HEK293 (cell line): ENCODE measurements at regions not wholly inside any gene's neighbourhood (a gene's known extent, or its start where the extent isn't known, plus 50 kb on each side); places are given as distances from the start of the nearest gene placed in this dataset.

Source experiments
- CTCF ChIA-PET: fragments of 350-600 bp; formaldehyde crosslinking; extraction: SDS; loops from one replicate; lab custom pipeline; 2021; ENCODE audit warnings: antibody characterized with exemption; lab: Yijun Ruan, JAX
- POLR2A ChIA-PET: fragments of 300-600 bp; formaldehyde crosslinking; extraction: SDS; loops from one replicate; lab custom pipeline; 2020; ENCODE audit warnings: antibody characterized with exemption, inconsistent platforms; lab: Yijun Ruan, JAX
- H3K27ac ChIP-seq: fragments of 200-500 bp; sonication (Bioruptor generic); 2 replicates; pipeline ENCODE4 v1.5.1; 2014; ENCODE audit warnings: low read depth, low read length, control low read depth, inconsistent platforms; ENCODE audit errors: extremely low read depth
- H3K36me3 ChIP-seq, 2 experiments: fragments of 200-500 bp in 1 of 2; sonication (Bioruptor generic) in 1 of 2; 1 replicate in 1 of 2; 2 replicates in 1 of 2; pipeline ENCODE4 v1.5.1; 2014 to 2017; ENCODE audit warnings: inconsistent platforms in 2 of 2, low read length in 2 of 2; ENCODE audit not compliant: control insufficient read depth in 2 of 2, insufficient read depth in 1 of 2
- H3K4me1 ChIP-seq: fragments of 200-500 bp; sonication (Bioruptor generic); 2 replicates; pipeline ENCODE4 v1.5.1; 2014; ENCODE audit warnings: mild to moderate bottlenecking, low read length, inconsistent platforms; ENCODE audit not compliant: control insufficient read depth, insufficient read depth
- H3K4me3 ChIP-seq: 2 replicates; pipeline ENCODE4 v1.5.1; 2011; ENCODE audit warnings: low read depth, mild to moderate bottlenecking, control low read depth, low read length, moderate library complexity
- H3K9me3 ChIP-seq: fragments of 200-500 bp; sonication (Bioruptor generic); 2 replicates; pipeline ENCODE4 v1.5.1; 2014; ENCODE audit warnings: low read depth, low read length, inconsistent platforms; ENCODE audit not compliant: control insufficient read depth, insufficient read depth
- ATF2 ChIP-seq: fragments of 450-650 bp; formaldehyde crosslinking; IDR thresholded peaks from 2 replicates; pipeline ENCODE4 v1.5.1; 2016; ENCODE audit warnings: missing biosample characterization, missing genetic modification characterization, low read depth
- GLIS2 ChIP-seq: fragments of 450-650 bp; formaldehyde crosslinking; IDR thresholded peaks from 2 replicates; pipeline ENCODE4 v1.5.1; 2016; ENCODE audit warnings: missing biosample characterization, missing genetic modification characterization
- HIC1 ChIP-seq: fragments of 450-650 bp; formaldehyde crosslinking; IDR thresholded peaks from 2 replicates; pipeline ENCODE4 v1.5.1; 2016; ENCODE audit warnings: missing biosample characterization, missing genetic modification characterization
- HOXC10 ChIP-seq: sonication (generic); formaldehyde crosslinking; IDR thresholded peaks from 2 replicates; pipeline ENCODE4 v1.8.1; 2023; ENCODE audit warnings: mild to moderate bottlenecking, missing genetic modification reagents
- KLF17 ChIP-seq: fragments of 450-650 bp; formaldehyde crosslinking; IDR thresholded peaks from 2 replicates; pipeline ENCODE4 v1.5.1; 2016; ENCODE audit warnings: missing biosample characterization, missing genetic modification characterization
- OSR2 ChIP-seq: fragments of 450-650 bp; formaldehyde crosslinking; IDR thresholded peaks from 2 replicates; pipeline ENCODE4 v1.5.1; 2016; ENCODE audit warnings: missing biosample characterization, missing genetic modification characterization
- OVOL3 ChIP-seq: fragments of 450-650 bp; formaldehyde crosslinking; IDR thresholded peaks from 2 replicates; pipeline ENCODE4 v1.5.1; 2016; ENCODE audit warnings: missing biosample characterization, missing genetic modification characterization
- ZBTB21 ChIP-seq: fragments of 450-650 bp; formaldehyde crosslinking; IDR thresholded peaks from 2 replicates; pipeline ENCODE4 v1.5.1; 2017; ENCODE audit warnings: missing biosample characterization, missing genetic modification characterization
- ZFHX2 ChIP-seq: fragments of 450-650 bp; formaldehyde crosslinking; conservative IDR thresholded peaks from 2 replicates; pipeline ENCODE4 v1.5.1; 2016; ENCODE audit warnings: missing biosample characterization, missing genetic modification characterization
- ZNF174 ChIP-seq: fragments of 450-650 bp; formaldehyde crosslinking; IDR thresholded peaks from 2 replicates; pipeline ENCODE4 v1.5.0; 2017; ENCODE audit warnings: missing biosample characterization, mild to moderate bottlenecking, missing genetic modification characterization
- ZNF266 ChIP-seq: fragments of 450-650 bp; formaldehyde crosslinking; IDR thresholded peaks from 2 replicates; pipeline ENCODE4 v1.5.1; 2016; ENCODE audit warnings: missing biosample characterization, missing genetic modification characterization, low read depth
- ZNF350 ChIP-seq: fragments of 450-650 bp; formaldehyde crosslinking; IDR thresholded peaks from 2 replicates; pipeline ENCODE4 v1.5.0; 2017; ENCODE audit warnings: missing biosample characterization, mild to moderate bottlenecking, missing genetic modification characterization
- ZNF37A ChIP-seq: fragments of 450-650 bp; IDR thresholded peaks from 2 replicates; pipeline ENCODE4 v1.5.1; 2018; ENCODE audit warnings: missing biosample characterization, missing genetic modification characterization
- ZNF488 ChIP-seq: fragments of 450-650 bp; formaldehyde crosslinking; IDR thresholded peaks from 2 replicates; pipeline ENCODE4 v1.5.1; 2016; ENCODE audit warnings: missing biosample characterization, missing genetic modification characterization
- ZNF645 ChIP-seq: fragments of 450-650 bp; formaldehyde crosslinking; IDR thresholded peaks from 2 replicates; pipeline ENCODE4; 2016; ENCODE audit warnings: missing biosample characterization, missing genetic modification characterization
- ZNF747 ChIP-seq: fragments of 450-650 bp; formaldehyde crosslinking; IDR thresholded peaks from 2 replicates; pipeline ENCODE4 v1.5.1; 2016; ENCODE audit warnings: missing biosample characterization, missing genetic modification characterization
- ZNF791 ChIP-seq: fragments of 450-650 bp; formaldehyde crosslinking; IDR thresholded peaks from 2 replicates; pipeline ENCODE4 v1.5.1; 2016; ENCODE audit warnings: missing biosample characterization, missing genetic modification characterization
- ZSCAN5A ChIP-seq: fragments of 450-650 bp; formaldehyde crosslinking; IDR thresholded peaks from 2 replicates; pipeline ENCODE4 v1.5.1; 2016; ENCODE audit warnings: missing biosample characterization, missing genetic modification characterization
- ZXDB ChIP-seq: fragments of 450-650 bp; formaldehyde crosslinking; IDR thresholded peaks from 2 replicates; pipeline ENCODE4 v1.5.1; 2016; ENCODE audit warnings: missing biosample characterization, missing genetic modification characterization
- TF ChIP-seq, protein P1 (sequence below): fragments of 450-650 bp; formaldehyde crosslinking; IDR thresholded peaks from 2 replicates; pipeline ENCODE4 v1.5.1; 2016; ENCODE audit warnings: missing biosample characterization, missing genetic modification characterization

DNA sequence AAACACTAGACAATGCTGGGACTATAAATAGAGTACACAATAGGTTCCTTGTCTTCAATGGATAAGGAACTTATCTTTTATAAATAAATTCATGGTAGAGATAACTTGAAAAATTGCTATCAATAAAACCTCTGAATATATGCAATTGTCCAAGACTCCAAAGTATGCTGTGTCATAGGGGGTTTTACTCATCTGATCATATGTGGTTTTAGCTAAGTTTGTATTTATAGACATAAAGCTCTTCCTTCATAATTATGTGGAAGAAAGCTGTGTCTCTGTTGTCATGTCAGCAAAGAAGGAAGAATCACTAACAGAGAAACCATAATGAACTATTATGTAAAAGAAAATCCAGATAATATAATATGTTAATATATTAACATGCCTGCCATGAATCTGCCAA lies 111.5 kb upstream of the ATXN7L3B start:
- no peaks in the 10 kb centered on the region for H3K36me3 ChIP-seq
- ChIA-PET CTCF (no interaction called here), POLR2A (no interaction called here)
- no peak overlapping the region for H3K4me3 ChIP-seq
- TF ChIP-seq ZNF791 (no peak), GLIS2 (tag by site-specific recombination) (no peak), ZNF266 (tag by site-specific recombination) (no peak), ZNF37A (no peak), OVOL3 (no peak), HOXC10 (no peak), KLF17 (tag by site-specific recombination) (no peak)
- H3K9me3 ChIP-seq, result no peaks in the 10 kb centered on the region
- H3K4me1 ChIP-seq, result no peaks in the 10 kb centered on the region
- no peak overlapping the region for H3K27ac ChIP-seq

DNA sequence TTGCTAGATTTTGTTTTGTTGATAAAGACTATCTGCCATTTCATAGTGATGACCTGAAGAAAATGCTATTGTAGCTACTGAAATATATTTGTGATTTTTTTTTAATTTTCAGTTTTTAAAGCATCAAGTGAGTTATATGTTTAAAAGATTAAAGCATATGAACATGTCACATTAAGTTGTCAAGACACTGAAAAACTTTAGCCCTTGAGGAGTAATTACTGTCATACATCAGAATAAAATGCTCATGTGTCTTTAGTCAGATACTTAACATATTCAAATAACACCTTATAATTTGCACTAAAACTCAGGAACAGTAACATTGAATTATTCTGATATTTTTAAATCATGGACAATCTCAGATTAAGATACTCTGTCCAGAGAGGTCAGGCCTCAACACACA lies 108.1 kb upstream of the ATXN7L3B start:
- CTCF ChIA-PET, result interaction anchor here (0.7 kb wide), 1 partner anchor 13 kb away, joined by 3 read pairs; no protein-coding TSS in a partner anchor
- no peak overlapping the region for H3K27ac ChIP-seq
- H3K4me3 ChIP-seq, result no peak overlapping the region
- H3K4me1 ChIP-seq, result no peaks in the 10 kb centered on the region
- TF ChIP-seq ZNF488 (tag by site-specific recombination), result no peak
- no peak for TF ChIP-seq ZFHX2 (tag by site-specific recombination)
- TF ChIP-seq, protein P1, sequence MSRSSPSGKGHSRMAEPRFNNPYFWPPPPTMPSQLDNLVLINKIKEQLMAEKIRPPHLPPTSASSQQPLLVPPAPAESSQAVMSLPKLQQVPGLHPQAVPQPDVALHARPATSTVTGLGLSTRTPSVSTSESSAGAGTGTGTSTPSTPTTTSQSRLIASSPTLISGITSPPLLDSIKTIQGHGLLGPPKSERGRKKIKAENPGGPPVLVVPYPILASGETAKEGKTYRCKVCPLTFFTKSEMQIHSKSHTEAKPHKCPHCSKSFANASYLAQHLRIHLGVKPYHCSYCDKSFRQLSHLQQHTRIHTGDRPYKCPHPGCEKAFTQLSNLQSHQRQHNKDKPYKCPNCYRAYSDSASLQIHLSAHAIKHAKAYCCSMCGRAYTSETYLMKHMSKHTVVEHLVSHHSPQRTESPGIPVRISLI (tag by site-specific recombination), result no peak
- no peak for TF ChIP-seq OSR2 (tag by site-specific recombination)
- TF ChIP-seq ZNF350 (tag by site-specific recombination), result no peak
- no peak for TF ChIP-seq ZNF645 (tag by site-specific recombination)
- no peak for TF ChIP-seq ZNF174 (tag by site-specific recombination)
- POLR2A ChIA-PET, result no interaction called here
- H3K36me3 ChIP-seq, result no peaks in the 10 kb centered on the region
- H3K9me3 ChIP-seq, result no peaks in the 10 kb centered on the region

DNA sequence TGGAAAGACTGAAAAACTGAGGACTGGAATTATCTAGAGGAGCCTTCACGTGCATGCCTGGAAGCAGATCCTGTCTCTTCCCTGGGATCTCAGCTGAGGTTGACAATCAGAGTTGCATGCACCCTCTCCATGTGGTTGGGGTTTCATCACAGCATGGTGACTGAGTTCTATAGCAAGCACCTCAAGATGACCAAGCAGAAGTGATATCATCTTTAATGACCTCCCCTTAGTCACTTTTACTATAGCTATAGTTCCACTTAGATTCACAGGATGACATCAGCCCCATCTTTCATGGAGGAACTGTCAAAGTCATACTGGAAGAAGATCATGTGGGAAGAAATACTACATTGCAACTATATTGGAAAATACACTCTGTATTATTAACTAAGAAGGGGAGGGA lies 105.8 kb upstream of the ATXN7L3B start:
- ChIA-PET POLR2A (no interaction called here), CTCF (no interaction called here)
- Histone ChIP-seq H3K4me3 (no peak overlapping the region), H3K4me1 (no peaks in the 10 kb centered on the region), H3K27ac (no peak overlapping the region), H3K9me3 (no peaks in the 10 kb centered on the region), H3K36me3 (no peaks in the 10 kb centered on the region)
- TF ChIP-seq HIC1 (tag by site-specific recombination) (0 out of 2 replicates have a peak, but pooled peaks have one; percentile 42), ZXDB (no peak), ZNF747 (tag by site-specific recombination) (no peak), ATF2 (no peak), ZBTB21 (tag by site-specific recombination) (0 out of 2 replicates have a peak, but pooled peaks have one; percentile 16), ZSCAN5A (tag by site-specific recombination) (no peak)
